Tibial artery (tissue), 4 donors: ENCODE measurements at regions not wholly inside any gene's neighbourhood (a gene's known extent, or its start where the extent isn't known, plus 50 kb on each side); places are given as distances from the start of the nearest gene placed in this dataset.

Experiments
- DNase-seq, 2 donors: peaks; one replicate each; pipeline ENCODE4 v3.0.0-alpha.2; 2019
- H3K27ac ChIP-seq, 2 donors: fragments of 200-600 bp; sonication (generic) in 1 of 2; 1 replicate in 1 of 2; 2 replicates in 1 of 2; pipeline ENCODE4 v1.5.1; 2018 to 2019; ENCODE audit warnings: mild to moderate bottlenecking in 1 of 2
- H3K27me3 ChIP-seq, 2 donors: fragments of 200-600 bp; sonication (generic) in 1 of 2; one replicate each; pipeline versions ENCODE4 v1.5.1 to v1.6.0; 2016 to 2019
- H3K36me3 ChIP-seq, 3 donors: fragments of 200-600 bp; sonication (generic) in 2 of 3; one replicate each; pipeline ENCODE4 v1.5.1; 2016 to 2019; ENCODE audit warnings: mild to moderate bottlenecking in 2 of 3
- H3K4me1 ChIP-seq, 4 donors: fragments of 200-600 bp; sonication (generic) in 2 of 4; 1 replicate in 3 of 4; 2 replicates in 1 of 4; pipeline ENCODE4 v1.5.1; 2016 to 2019
- H3K4me3 ChIP-seq, 2 donors: fragments of 200-600 bp; sonication (generic) in 1 of 2; 1 replicate in 1 of 2; 2 replicates in 1 of 2; pipeline ENCODE4 v1.5.1; 2018 to 2019; ENCODE audit warnings: mild to moderate bottlenecking in 2 of 2
- H3K9me3 ChIP-seq, 3 donors: fragments of 200-600 bp; sonication (generic) in 1 of 3; one replicate each; pipeline ENCODE4 v1.5.1; 2016 to 2019
- CTCF ChIP-seq, 2 experiments: fragments of 200-600 bp in 1 of 2; fragments of 450-650 bp in 1 of 2; IDR thresholded peaks; one replicate each; pipeline ENCODE4 v1.5.1; 2017 to 2019; ENCODE audit warnings: antibody characterized with exemption in 2 of 2, mild to moderate bottlenecking in 1 of 2, moderate library complexity in 1 of 2
- intact Hi-C: fragments of 100-400 bp; cut with DNase I; formaldehyde crosslinking; loops from one replicate; pipeline ENCODE4 v1.15.0; 2023; ENCODE audit warnings: low total_unique reads

- intact Hi-C loops = no loop called here
- DNase-seq = no peak
- Histone ChIP-seq H3K36me3 (no peaks in the 10 kb centered on the region), H3K27ac (peak overlapping the region; percentile 47 to 54), H3K27me3 (no peaks in the 10 kb centered on the region), H3K4me3 (no peak overlapping the region), H3K4me1 (peaks cover 0 to 18% (median 10%) of the 10 kb centered on the region in 4 donors), H3K9me3 (no peaks in the 10 kb centered on the region)
- no peak for TF ChIP-seq CTCF (IDR thresholded peaks at IDR 0.05)
These were observed 304.7 kb upstream of the PTBP2 start for GRCh38 chr1:96416701-96417444.

GRCh38 chr1:96418969-96419368 lies 302.6 kb upstream of the PTBP2 start:
- Histone ChIP-seq H3K27me3 (no peaks in the 10 kb centered on the region), H3K36me3 (no peaks in the 10 kb centered on the region), H3K4me3 (no peak overlapping the region), H3K9me3 (no peaks in the 10 kb centered on the region), H3K4me1 (peaks cover 0 to 18% (median 10%) of the 10 kb centered on the region in 4 donors), H3K27ac (no peak overlapping the region)
- TF ChIP-seq CTCF (IDR thresholded peaks at IDR 0.05) = no peak
- intact Hi-C loops = no loop called here
- no peak for DNase-seq

- Histone ChIP-seq H3K4me3 (no peak overlapping the region), H3K27ac (no peak overlapping the region), H3K27me3 (no peaks in the 10 kb centered on the region), H3K9me3 (no peaks in the 10 kb centered on the region), H3K36me3 (no peaks in the 10 kb centered on the region), H3K4me1 (no peaks in the 10 kb centered on the region)
- DNase-seq = no peak
- intact Hi-C loops = no loop called here
- TF ChIP-seq CTCF (IDR thresholded peaks at IDR 0.05) = no peak
These were observed 296.7 kb upstream of the PTBP2 start for GRCh38 chr1:96424877-96425276.

- Histone ChIP-seq H3K4me3 (no peak overlapping the region), H3K27ac (no peak overlapping the region), H3K36me3 (no peaks in the 10 kb centered on the region), H3K9me3 (no peaks in the 10 kb centered on the region), H3K27me3 (no peaks in the 10 kb centered on the region), H3K4me1 (no peaks in the 10 kb centered on the region)
- TF ChIP-seq CTCF (IDR thresholded peaks at IDR 0.05) = no peak
- intact Hi-C loops = no loop called here
- DNase-seq = no peak
These were observed 296.0 kb upstream of the PTBP2 start for GRCh38 chr1:96425382-96426129.

- DNase-seq = no peak
These were observed 294.0 kb upstream of the PTBP2 start for GRCh38 chr1:96427616-96428015.

More at GRCh38 chr1:96427616-96428015, 294.0 kb upstream of the PTBP2 start:
- Histone ChIP-seq H3K27me3 (no peaks in the 10 kb centered on the region), H3K4me1 (no peaks in the 10 kb centered on the region), H3K4me3 (no peak overlapping the region), H3K27ac (no peak overlapping the region), H3K36me3 (no peaks in the 10 kb centered on the region), H3K9me3 (no peaks in the 10 kb centered on the region)
- intact Hi-C loops = no loop called here
- TF ChIP-seq CTCF (IDR thresholded peaks at IDR 0.05) = no peak
